ENCODE measurements at regions not wholly inside any gene's neighbourhood (a gene's known extent, or its start where the extent isn't known, plus 50 kb on each side); places are given as distances from the start of the nearest gene placed in this dataset.

DNA sequence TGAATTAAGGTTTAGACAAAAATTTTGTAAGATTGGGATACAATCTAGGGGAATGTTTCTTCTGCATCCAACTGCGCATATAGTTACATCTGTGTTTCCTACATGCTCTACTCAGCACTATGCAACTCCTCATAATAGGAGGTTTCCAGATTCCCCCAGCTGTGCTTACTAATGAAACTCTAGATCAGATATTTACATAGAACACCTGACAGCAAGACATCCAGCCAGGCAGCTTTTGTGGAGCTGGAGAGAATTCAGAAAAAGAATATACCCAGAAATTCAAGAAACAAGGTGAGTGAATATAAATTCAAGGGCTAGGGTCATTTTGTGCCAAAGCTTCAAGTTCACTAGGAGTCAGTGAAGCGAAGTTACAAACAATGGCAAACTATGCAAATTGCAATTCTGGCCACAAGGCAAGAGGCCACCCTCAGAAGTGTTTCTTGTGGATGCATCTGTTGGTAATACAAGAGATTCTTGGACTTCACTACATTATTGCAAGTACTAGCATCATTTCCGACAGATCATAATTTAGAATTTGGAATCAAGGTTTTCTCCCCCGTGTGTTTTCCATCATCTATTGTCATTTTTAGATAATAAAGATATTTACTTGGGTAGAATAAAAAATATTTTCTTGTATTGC, 341.2 kb upstream of the NAV3 start:
- Histone ChIP-seq H3K27ac (ENCODE audit: low read length) (no peak overlapping the region), H3K36me3 (ENCODE audit: insufficient read depth, low read length) (no peaks in the 10 kb centered on the region), H3K9me3 (ENCODE audit: insufficient read depth, low read length, severe bottlenecking) (no peaks in the 10 kb centered on the region), H3K9ac (ENCODE audit: low read depth, low read length) (no peak overlapping the region), H3K4me3 (ENCODE audit: low read depth in 1 of 2, low read length in 2 of 2) (no peak overlapping the region), H3K4me1 (ENCODE audit: insufficient read depth, low read length) (no peaks in the 10 kb centered on the region), H3K4me2 (ENCODE audit: insufficient read depth, low read length) (no peak overlapping the region), H3K79me2 (ENCODE audit: insufficient read depth, low read length) (no peaks in the 10 kb centered on the region), H4K20me1 (ENCODE audit: insufficient read depth, low read length) (no peaks in the 10 kb centered on the region), H3K27me3 (ENCODE audit: insufficient read depth, low read length, poor library complexity) (no peaks in the 10 kb centered on the region), H2AFZ (ENCODE audit: low read depth, low read length) (no peak overlapping the region)
- ATAC-seq (ENCODE audit: insufficient read depth, low read depth) (no peak), DNase-seq (no peak)
- no peak for TF ChIP-seq EZH2 (IDR thresholded peaks at IDR 0.05; ENCODE audit: borderline replicate concordance, low read depth, low read length, severe bottlenecking)
- TF ChIP-seq, protein P1, sequence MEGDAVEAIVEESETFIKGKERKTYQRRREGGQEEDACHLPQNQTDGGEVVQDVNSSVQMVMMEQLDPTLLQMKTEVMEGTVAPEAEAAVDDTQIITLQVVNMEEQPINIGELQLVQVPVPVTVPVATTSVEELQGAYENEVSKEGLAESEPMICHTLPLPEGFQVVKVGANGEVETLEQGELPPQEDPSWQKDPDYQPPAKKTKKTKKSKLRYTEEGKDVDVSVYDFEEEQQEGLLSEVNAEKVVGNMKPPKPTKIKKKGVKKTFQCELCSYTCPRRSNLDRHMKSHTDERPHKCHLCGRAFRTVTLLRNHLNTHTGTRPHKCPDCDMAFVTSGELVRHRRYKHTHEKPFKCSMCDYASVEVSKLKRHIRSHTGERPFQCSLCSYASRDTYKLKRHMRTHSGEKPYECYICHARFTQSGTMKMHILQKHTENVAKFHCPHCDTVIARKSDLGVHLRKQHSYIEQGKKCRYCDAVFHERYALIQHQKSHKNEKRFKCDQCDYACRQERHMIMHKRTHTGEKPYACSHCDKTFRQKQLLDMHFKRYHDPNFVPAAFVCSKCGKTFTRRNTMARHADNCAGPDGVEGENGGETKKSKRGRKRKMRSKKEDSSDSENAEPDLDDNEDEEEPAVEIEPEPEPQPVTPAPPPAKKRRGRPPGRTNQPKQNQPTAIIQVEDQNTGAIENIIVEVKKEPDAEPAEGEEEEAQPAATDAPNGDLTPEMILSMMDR (IDR thresholded peaks at IDR 0.05; ENCODE audit: borderline replicate concordance, extremely low read depth, low read length, poor library complexity, severe bottlenecking), result no peak

DNA sequence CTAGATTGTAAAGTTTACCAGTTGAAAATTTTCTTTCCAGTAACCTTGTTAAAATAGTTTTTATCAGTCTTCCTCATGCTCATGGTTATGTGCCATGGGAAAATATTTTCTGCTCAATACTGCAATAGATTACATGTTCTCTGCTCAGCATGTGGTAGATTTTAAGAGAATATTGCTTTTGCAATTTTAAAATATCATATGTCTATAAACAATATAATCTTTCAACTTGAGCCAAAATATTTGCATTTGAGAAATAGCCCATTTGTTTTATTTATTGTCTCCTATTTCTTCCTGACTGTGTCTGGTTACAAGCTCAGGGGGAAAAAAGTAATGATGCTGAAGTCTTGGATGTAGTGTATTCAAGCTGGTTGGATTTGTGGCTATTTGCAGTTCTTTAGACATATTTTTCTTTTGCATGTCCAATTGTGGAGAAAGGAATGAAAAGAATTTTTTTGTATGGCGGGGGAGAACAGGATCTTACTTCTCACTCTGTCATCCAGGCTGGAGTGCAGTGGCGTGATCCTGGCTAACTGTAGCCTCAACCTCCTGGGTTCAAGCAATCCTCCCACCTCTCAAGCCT, 342.6 kb upstream of the NAV3 start:
- DNase-seq (no peak), ATAC-seq (ENCODE audit: insufficient read depth, low read depth) (no peak)
- no peak overlapping the region for H3K9ac ChIP-seq (ENCODE audit: low read depth, low read length)
- H3K27ac ChIP-seq (ENCODE audit: low read length), result no peak overlapping the region
- no peaks in the 10 kb centered on the region for H3K27me3 ChIP-seq (ENCODE audit: insufficient read depth, low read length, poor library complexity)
- H3K36me3 ChIP-seq (ENCODE audit: insufficient read depth, low read length), result no peaks in the 10 kb centered on the region
- H3K4me2 ChIP-seq (ENCODE audit: insufficient read depth, low read length), result no peak overlapping the region
- no peaks in the 10 kb centered on the region for H3K9me3 ChIP-seq (ENCODE audit: insufficient read depth, low read length, severe bottlenecking)
- no peak overlapping the region for H2AFZ ChIP-seq (ENCODE audit: low read depth, low read length)
- no peaks in the 10 kb centered on the region for H3K4me1 ChIP-seq (ENCODE audit: insufficient read depth, low read length)
- no peaks in the 10 kb centered on the region for H4K20me1 ChIP-seq (ENCODE audit: insufficient read depth, low read length)
- TF ChIP-seq, protein P1 (IDR thresholded peaks at IDR 0.05; ENCODE audit: borderline replicate concordance, extremely low read depth, low read length, poor library complexity, severe bottlenecking), result no peak
- TF ChIP-seq EZH2 (IDR thresholded peaks at IDR 0.05; ENCODE audit: borderline replicate concordance, low read depth, low read length, severe bottlenecking), result no peak
- no peak overlapping the region for H3K4me3 ChIP-seq (ENCODE audit: low read depth in 1 of 2, low read length in 2 of 2)
- no peaks in the 10 kb centered on the region for H3K79me2 ChIP-seq (ENCODE audit: insufficient read depth, low read length)

DNA sequence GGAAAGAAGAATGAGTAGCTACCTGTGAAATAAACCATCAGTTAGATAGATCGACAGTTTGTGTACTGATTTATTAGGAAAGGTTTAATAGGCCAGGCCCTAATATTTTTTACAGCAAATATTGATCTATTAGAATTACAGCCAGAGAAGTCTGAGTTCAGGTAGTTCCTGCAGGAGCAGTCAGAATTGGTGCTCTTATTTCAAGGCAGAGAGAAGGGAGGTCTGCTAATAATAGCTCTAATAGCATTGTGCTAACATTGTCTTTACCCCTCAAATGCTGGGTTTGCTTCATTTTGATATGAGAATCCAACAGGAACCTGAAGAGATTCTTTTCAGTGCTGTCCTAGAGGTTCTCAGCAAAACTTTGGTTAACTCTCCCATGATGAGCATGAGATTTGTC, 343.8 kb upstream of the NAV3 start:
- Histone ChIP-seq H3K27ac (ENCODE audit: low read length) (no peak overlapping the region), H3K9me3 (ENCODE audit: insufficient read depth, low read length, severe bottlenecking) (no peaks in the 10 kb centered on the region), H2AFZ (ENCODE audit: low read depth, low read length) (no peak overlapping the region), H3K4me3 (ENCODE audit: low read depth in 1 of 2, low read length in 2 of 2) (no peak overlapping the region), H3K79me2 (ENCODE audit: insufficient read depth, low read length) (no peaks in the 10 kb centered on the region), H3K4me1 (ENCODE audit: insufficient read depth, low read length) (no peaks in the 10 kb centered on the region), H3K36me3 (ENCODE audit: insufficient read depth, low read length) (no peaks in the 10 kb centered on the region), H3K27me3 (ENCODE audit: insufficient read depth, low read length, poor library complexity) (no peaks in the 10 kb centered on the region), H4K20me1 (ENCODE audit: insufficient read depth, low read length) (no peaks in the 10 kb centered on the region), H3K4me2 (ENCODE audit: insufficient read depth, low read length) (no peak overlapping the region), H3K9ac (ENCODE audit: low read depth, low read length) (no peak overlapping the region)
- DNase-seq, result no peak
- ATAC-seq (ENCODE audit: insufficient read depth, low read depth), result no peak
- TF ChIP-seq, protein P1 (IDR thresholded peaks at IDR 0.05; ENCODE audit: borderline replicate concordance, extremely low read depth, low read length, poor library complexity, severe bottlenecking), result no peak
- TF ChIP-seq EZH2 (IDR thresholded peaks at IDR 0.05; ENCODE audit: borderline replicate concordance, low read depth, low read length, severe bottlenecking), result no peak
